Fibroblast of peridontal ligament (primary cell): ENCODE measurements at regions not wholly inside any gene's neighbourhood (a gene's known extent, or its start where the extent isn't known, plus 50 kb on each side); places are given as distances from the start of the nearest gene placed in this dataset.
"Not testable (repeated sequence)": the region's sequence is repeated elsewhere in the genome, so short reads cannot be mapped to it uniquely, and the experiment has no call there.

Source experiments
- DNase-seq: peaks from one replicate; pipeline ENCODE4 v3.0.0-alpha.2; 2010; ENCODE audit errors: extremely low read depth

- no peak for DNase-seq
Observed at GRCh38 chr10:44564790-44565189, 179.9 kb upstream of the CXCL12 start.

GRCh38 chr10:44566786-44567185 lies 181.9 kb upstream of the CXCL12 start:
- DNase-seq = no peak

- peak; percentile 72 for DNase-seq
Observed at GRCh38 chr10:44567471-44567870, 182.6 kb upstream of the CXCL12 start.

DNA sequence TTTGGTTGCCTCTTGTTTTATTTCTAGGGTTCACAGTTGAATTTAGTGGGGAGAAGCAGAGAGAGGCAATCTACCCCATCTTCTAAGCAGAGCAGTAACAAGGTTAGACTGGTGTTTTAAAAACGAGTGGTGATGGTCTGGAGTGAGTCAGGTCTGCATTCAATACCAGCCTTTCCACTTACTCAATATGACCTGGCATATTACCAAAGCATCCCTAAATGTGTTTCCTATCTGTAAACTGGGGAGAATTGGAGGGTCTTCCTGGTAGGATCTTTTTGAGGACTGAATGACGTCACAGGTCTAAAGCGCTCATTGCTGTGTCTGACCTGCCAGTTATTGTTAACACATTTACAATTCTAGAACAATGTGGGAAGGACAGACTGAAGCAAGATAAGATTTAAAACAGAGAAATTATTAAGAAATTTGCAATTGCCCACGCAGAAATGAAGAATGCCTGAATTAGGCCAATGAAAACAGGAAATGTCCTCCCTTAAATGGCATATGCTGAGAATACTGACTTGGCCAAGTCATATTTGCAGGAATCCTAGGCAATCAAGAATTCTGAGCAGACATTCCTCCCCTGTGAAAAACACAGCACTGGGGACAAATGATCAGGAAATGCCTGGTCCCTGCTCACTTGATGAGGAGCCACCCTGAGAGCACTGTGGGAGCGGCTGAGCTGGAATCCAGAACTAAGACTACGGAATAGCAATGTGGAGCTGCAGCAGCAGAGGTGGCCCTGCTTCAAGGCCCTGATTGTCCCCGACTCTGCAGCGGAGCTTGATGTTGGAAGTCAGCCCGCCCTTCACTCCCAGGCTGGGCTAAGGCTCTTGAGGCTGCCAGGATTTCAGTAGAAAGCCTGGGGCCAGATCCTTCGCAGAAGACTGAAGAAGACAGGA lies 184.5 kb upstream of the CXCL12 start:
- peak; percentile 73 for DNase-seq

DNA sequence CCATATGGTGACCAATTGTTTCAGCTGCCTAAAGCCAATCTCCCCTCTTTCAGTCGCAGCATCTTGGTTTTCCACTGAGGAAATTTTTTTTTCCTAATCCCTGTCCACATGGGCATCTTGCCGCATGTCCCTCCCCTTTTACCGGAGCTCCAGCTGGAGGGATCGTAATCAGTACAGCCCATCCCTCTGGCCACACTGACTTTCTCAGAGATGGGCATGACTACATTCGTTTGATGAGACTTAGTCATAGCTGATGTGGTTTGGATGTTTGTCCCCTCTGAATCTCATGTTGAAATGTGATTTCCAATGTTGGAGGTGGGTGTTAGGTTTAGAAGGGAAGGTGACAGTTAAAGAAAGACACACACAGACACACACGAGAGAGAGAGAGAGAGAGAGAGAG lies 186.8 kb upstream of the CXCL12 start:
- DNase-seq = peak; percentile 33

GRCh38 chr10:44572146-44572545 lies 187.2 kb upstream of the CXCL12 start:
- DNase-seq = no peak

DNA sequence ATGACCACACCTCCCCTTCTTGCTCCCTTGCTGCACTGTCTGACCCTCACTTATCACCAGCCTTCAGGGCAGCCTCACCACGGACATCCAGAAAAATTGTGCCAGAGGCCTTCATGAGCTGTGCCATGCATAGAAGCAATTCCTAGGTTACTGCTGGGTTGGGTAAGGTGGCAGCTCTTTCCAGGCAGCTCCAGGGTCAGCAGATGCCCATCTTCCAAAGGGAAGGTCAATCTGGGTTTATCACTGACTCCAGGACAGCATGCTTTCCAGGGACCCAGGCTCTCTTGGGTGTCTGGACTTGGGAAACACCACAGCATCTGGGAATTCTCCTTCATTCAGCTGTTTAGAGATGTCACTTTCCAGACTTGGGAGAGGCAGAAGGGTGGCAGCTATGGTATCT lies 188.9 kb upstream of the CXCL12 start:
- DNase-seq = no peak

- no peak for DNase-seq
Observed at GRCh38 chr10:44574596-44575480, 189.9 kb upstream of the CXCL12 start.

GRCh38 chr10:44575601-44576380 lies 190.9 kb upstream of the CXCL12 start:
- DNase-seq = no peak

- peak; percentile 38 for DNase-seq
Observed at GRCh38 chr10:44576702-44577191, 191.8 kb upstream of the CXCL12 start.

DNA sequence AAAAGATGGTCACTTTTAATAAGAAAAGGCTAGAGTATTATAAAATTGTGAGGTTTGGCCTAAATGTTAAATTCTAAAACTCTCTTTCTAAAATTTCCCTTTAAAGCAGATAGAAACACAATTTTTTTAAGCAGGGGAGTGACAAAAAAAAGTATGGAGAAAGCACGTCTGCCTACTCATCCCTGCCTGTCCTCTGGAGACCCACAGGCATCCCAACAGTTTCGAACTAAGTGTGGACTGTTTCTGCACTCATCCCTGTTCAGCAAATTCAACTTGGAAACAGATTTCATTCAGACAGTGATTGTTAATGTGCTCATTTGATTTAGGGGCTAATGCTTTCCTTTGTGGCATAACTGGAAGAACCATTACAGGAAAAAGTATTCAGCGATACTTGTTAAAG lies 192.6 kb upstream of the CXCL12 start:
- no peak for DNase-seq

GRCh38 chr10:44578271-44578670 lies 193.4 kb upstream of the CXCL12 start:
- no peak for DNase-seq

GRCh38 chr10:44578963-44579362 lies 194.1 kb upstream of the CXCL12 start:
- DNase-seq = not testable (repeated sequence)

GRCh38 chr10:44581996-44582395 lies 197.1 kb upstream of the CXCL12 start:
- no peak for DNase-seq

- no peak for DNase-seq
Observed at GRCh38 chr10:44587488-44588318, 202.8 kb upstream of the CXCL12 start.

GRCh38 chr10:44589181-44589943 lies 204.5 kb upstream of the CXCL12 start:
- DNase-seq = no peak

DNA sequence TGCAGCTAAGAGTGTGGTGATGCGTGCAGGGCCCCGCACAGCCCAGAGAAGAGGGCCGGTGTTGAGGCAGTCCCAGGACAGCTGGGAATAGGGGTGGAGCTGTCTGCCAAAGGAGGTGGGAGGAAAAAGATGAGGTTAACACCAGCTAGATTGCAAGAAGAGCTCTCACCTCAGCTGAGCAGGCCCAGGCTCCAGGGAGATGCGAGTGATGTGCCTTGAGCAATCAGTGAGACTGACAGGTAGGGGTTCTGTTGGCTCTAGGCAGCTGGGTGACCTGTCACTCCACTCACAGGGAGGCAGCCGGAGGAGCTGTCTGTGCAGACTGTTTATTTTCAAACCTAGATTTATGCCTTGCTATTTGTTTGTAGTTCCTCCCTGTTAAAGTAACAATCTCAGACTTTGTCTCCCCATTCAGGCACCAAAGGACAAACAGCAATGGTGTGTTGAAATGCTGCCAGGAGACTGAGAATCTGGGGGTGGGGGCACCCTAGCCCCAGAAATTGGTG lies 205.1 kb upstream of the CXCL12 start:
- no peak for DNase-seq

GRCh38 chr10:44591911-44592310 lies 207.0 kb upstream of the CXCL12 start:
- DNase-seq = no peak

- no peak for DNase-seq
Observed at GRCh38 chr10:44593952-44594351, 209.1 kb upstream of the CXCL12 start.

DNA sequence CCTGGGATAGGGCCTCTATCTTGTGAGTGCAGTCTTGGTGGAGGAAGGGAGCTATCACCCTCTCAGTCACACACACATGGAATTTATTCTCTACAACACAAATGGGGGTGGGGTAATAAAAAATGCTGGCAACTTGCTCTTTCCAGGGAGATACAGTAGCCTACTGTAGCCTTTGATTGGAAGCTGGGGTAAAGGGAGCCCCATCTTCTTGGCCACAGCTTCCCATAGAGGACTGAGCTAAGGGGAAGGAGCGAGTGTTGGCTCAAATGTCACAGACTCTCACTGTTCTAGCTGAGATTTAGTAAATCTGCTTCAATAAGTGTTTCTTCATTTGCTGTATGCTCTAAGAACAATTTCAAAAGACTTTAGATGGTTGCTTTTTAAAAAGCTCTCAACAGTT lies 222.2 kb upstream of the CXCL12 start:
- DNase-seq = peak; percentile 2
